Common myeloid progenitor, CD34-positive (primary cell): ENCODE measurements at regions not wholly inside any gene's neighbourhood (a gene's known extent, or its start where the extent isn't known, plus 50 kb on each side); places are given as distances from the start of the nearest gene placed in this dataset.
"Not testable (repeated sequence)": the region's sequence is repeated elsewhere in the genome, so short reads cannot be mapped to it uniquely, and the experiment has no call there.

Source experiments
- CTCF ChIA-PET: fragments of 350-600 bp; sonication (Branson Sonifier 250); formaldehyde crosslinking; loops from one replicate; lab custom pipeline; 2021; ENCODE audit warnings: antibody characterized with exemption; lab: Charles Lee
- POLR2A ChIA-PET: fragments of 350-600 bp; sonication (Branson Sonifier 250); formaldehyde crosslinking; loops from one replicate; lab custom pipeline; 2021; ENCODE audit warnings: antibody characterized with exemption; lab: Charles Lee
- DNase-seq, 3 donors: peaks; one replicate each; pipeline versions ENCODE4 v3.0.0 to v3.0.0-alpha.2; 2013
- H3K27ac ChIP-seq, 2 experiments: 1 replicate in 1 of 2; 2 replicates in 1 of 2; pipeline ENCODE4 v1.7.0; 2013; ENCODE audit warnings: inconsistent platforms in 2 of 2, low read length in 2 of 2, mild to moderate bottlenecking in 2 of 2, low read depth in 1 of 2, moderate library complexity in 1 of 2; ENCODE audit not compliant: severe bottlenecking in 2 of 2, insufficient read depth in 1 of 2, poor library complexity in 1 of 2
- H3K27me3 ChIP-seq, 5 experiments: replicated peaks in 2 of 5; 1 replicate in 3 of 5; 2 replicates in 2 of 5; pipeline versions ENCODE4 v1.6.1 to v1.7.0; 2013; ENCODE audit warnings: low read length in 4 of 5, mild to moderate bottlenecking in 2 of 5, moderate library complexity in 2 of 5, inconsistent platforms in 1 of 5; ENCODE audit not compliant: insufficient read depth in 5 of 5, control insufficient read depth in 4 of 5
- H3K36me3 ChIP-seq, 4 experiments: 1 replicate in 2 of 4; 2 replicates in 2 of 4; pipeline versions ENCODE4 v1.6.1 to v1.7.0; 2013; ENCODE audit warnings: low read length in 3 of 4, control low read depth in 1 of 4, mild to moderate bottlenecking in 1 of 4; ENCODE audit not compliant: control insufficient read depth in 4 of 4, insufficient read depth in 4 of 4
- H3K4me1 ChIP-seq, 4 experiments: 1 replicate in 3 of 4; 2 replicates in 1 of 4; pipeline versions ENCODE4 v1.6.1 to v1.7.1; 2013; ENCODE audit warnings: low read length in 3 of 4, mild to moderate bottlenecking in 3 of 4, control low read depth in 1 of 4, inconsistent platforms in 1 of 4, moderate library complexity in 1 of 4; ENCODE audit not compliant: control insufficient read depth in 4 of 4, insufficient read depth in 4 of 4; ENCODE audit errors: control extremely low read depth in 1 of 4
- H3K4me3 ChIP-seq, 7 experiments: 1 replicate in 4 of 7; 2 replicates in 3 of 7; pipeline versions ENCODE4 v1.5.1 to v1.7.0; 2013; ENCODE audit warnings: mild to moderate bottlenecking in 7 of 7, low read length in 6 of 7, moderate library complexity in 6 of 7, inconsistent platforms in 2 of 7, low read depth in 2 of 7, control low read depth in 1 of 7; ENCODE audit not compliant: insufficient read depth in 4 of 7, control insufficient read depth in 1 of 7; ENCODE audit errors: extremely low read depth in 1 of 7
- H3K9me3 ChIP-seq, 5 experiments: 1 replicate in 4 of 5; 2 replicates in 1 of 5; pipeline versions ENCODE4 v1.6.1 to v1.7.1; 2013; ENCODE audit warnings: low read length in 4 of 5, mild to moderate bottlenecking in 2 of 5, inconsistent platforms in 1 of 5, low read depth in 1 of 5, moderate library complexity in 1 of 5; ENCODE audit not compliant: control insufficient read depth in 4 of 5, insufficient read depth in 2 of 5; ENCODE audit errors: control extremely low read depth in 1 of 5
- WGBS: methylation state at CpG from one replicate; pipeline ENCODE4 v1.1.5; 2013; ENCODE audit not compliant: insufficient coverage; 5-methylcytosine and 5-hydroxymethylcytosine counted together

GRCh38 chr3:59170166-59170565 is 120.3 kb upstream of the CFAP20DC start:
- H3K4me3 ChIP-seq, H3K27ac ChIP-seq, DNase-seq, H3K27me3 ChIP-seq, H3K9me3 ChIP-seq, POLR2A ChIA-PET, H3K4me1 ChIP-seq, H3K36me3 ChIP-seq, CTCF ChIA-PET: not testable (repeated sequence)
- WGBS, result 97% methylated on average over 3 of the region's 3 CpGs

- ChIA-PET CTCF (no interaction called here), POLR2A (no interaction called here)
- Histone ChIP-seq H3K27ac (no peak overlapping the region), H3K36me3 (no peaks in the 10 kb centered on the region), H3K9me3 (peaks cover 0 to 4% (median 0%) of the 10 kb centered on the region in 5 experiments), H3K4me1 (no peaks in the 10 kb centered on the region), H3K27me3 (no peaks in the 10 kb centered on the region), H3K4me3 (no peak overlapping the region)
- no peak for DNase-seq
- WGBS, result no CpG with 5 or more reads among the region's 1 CpG
Measured at GRCh38 chr3:59167756-59168155, 117.9 kb upstream of the CFAP20DC start.

GRCh38 chr3:59163953-59164352 is 114.1 kb upstream of the CFAP20DC start:
- peak in 1 of 3 donors; percentile 0 for DNase-seq
- POLR2A ChIA-PET, result no interaction called here
- 93% methylated on average over 2 of the region's 2 CpGs for WGBS
- Histone ChIP-seq H3K36me3 (no peaks in the 10 kb centered on the region), H3K9me3 (peaks cover 0 to 2% (median 0%) of the 10 kb centered on the region in 5 experiments), H3K27ac (no peak overlapping the region), H3K27me3 (no peaks in the 10 kb centered on the region), H3K4me3 (no peak overlapping the region), H3K4me1 (no peaks in the 10 kb centered on the region)
- CTCF ChIA-PET, result interaction anchor here (0.5 kb wide), 1 partner anchor 327 kb away, joined by 3 read pairs; no protein-coding TSS in a partner anchor

GRCh38 chr3:59161048-59161447 is 111.2 kb upstream of the CFAP20DC start:
- H3K36me3 ChIP-seq, result no peaks in the 10 kb centered on the region
- peaks cover 0 to 1% (median 0%) of the 10 kb centered on the region in 5 experiments for H3K9me3 ChIP-seq
- POLR2A ChIA-PET, result no interaction called here
- CTCF ChIA-PET, result no interaction called here
- WGBS, result 95% methylated on average over 6 of the region's 7 CpGs
- no peak overlapping the region for H3K27ac ChIP-seq
- no peaks in the 10 kb centered on the region for H3K27me3 ChIP-seq
- H3K4me1 ChIP-seq, result no peaks in the 10 kb centered on the region
- DNase-seq, result no peak
- no peak overlapping the region for H3K4me3 ChIP-seq

- Histone ChIP-seq H3K27ac (no peak overlapping the region), H3K4me3 (no peak overlapping the region), H3K36me3 (no peaks in the 10 kb centered on the region), H3K4me1 (no peaks in the 10 kb centered on the region), H3K9me3 (peaks cover 0 to 1% (median 0%) of the 10 kb centered on the region in 5 experiments), H3K27me3 (no peaks in the 10 kb centered on the region)
- CTCF ChIA-PET, result no interaction called here
- DNase-seq, result no peak
- 93% methylated on average over 2 of the region's 4 CpGs for WGBS
- POLR2A ChIA-PET, result no interaction called here
Measured at GRCh38 chr3:59160133-59160746, 110.4 kb upstream of the CFAP20DC start.

GRCh38 chr3:59153648-59154047 is 103.8 kb upstream of the CFAP20DC start:
- Histone ChIP-seq H3K9me3 (peaks cover 0 to 15% (median 4%) of the 10 kb centered on the region in 5 experiments), H3K4me1 (no peaks in the 10 kb centered on the region), H3K27ac (no peak overlapping the region), H3K4me3 (no peak overlapping the region), H3K27me3 (no peaks in the 10 kb centered on the region), H3K36me3 (no peaks in the 10 kb centered on the region)
- CTCF ChIA-PET, result no interaction called here
- POLR2A ChIA-PET, result no interaction called here
- no CpG with 5 or more reads among the region's 1 CpG for WGBS
- no peak for DNase-seq

- no peak for DNase-seq
- no peak overlapping the region for H3K27ac ChIP-seq
- WGBS, result no CpG with 5 or more reads among the region's 2 CpGs
- no peaks in the 10 kb centered on the region for H3K4me1 ChIP-seq
- H3K9me3 ChIP-seq, result peaks cover 0 to 19% (median 4%) of the 10 kb centered on the region in 5 experiments
- no peaks in the 10 kb centered on the region for H3K36me3 ChIP-seq
- H3K27me3 ChIP-seq, result no peaks in the 10 kb centered on the region
- POLR2A ChIA-PET, result no interaction called here
- CTCF ChIA-PET, result no interaction called here
- H3K4me3 ChIP-seq, result no peak overlapping the region
Measured at GRCh38 chr3:59152943-59153342, 103.1 kb upstream of the CFAP20DC start.
